ENCODE measurements at regions not wholly inside any gene's neighbourhood (a gene's known extent, or its start where the extent isn't known, plus 50 kb on each side); places are given as distances from the start of the nearest gene placed in this dataset.

DNA sequence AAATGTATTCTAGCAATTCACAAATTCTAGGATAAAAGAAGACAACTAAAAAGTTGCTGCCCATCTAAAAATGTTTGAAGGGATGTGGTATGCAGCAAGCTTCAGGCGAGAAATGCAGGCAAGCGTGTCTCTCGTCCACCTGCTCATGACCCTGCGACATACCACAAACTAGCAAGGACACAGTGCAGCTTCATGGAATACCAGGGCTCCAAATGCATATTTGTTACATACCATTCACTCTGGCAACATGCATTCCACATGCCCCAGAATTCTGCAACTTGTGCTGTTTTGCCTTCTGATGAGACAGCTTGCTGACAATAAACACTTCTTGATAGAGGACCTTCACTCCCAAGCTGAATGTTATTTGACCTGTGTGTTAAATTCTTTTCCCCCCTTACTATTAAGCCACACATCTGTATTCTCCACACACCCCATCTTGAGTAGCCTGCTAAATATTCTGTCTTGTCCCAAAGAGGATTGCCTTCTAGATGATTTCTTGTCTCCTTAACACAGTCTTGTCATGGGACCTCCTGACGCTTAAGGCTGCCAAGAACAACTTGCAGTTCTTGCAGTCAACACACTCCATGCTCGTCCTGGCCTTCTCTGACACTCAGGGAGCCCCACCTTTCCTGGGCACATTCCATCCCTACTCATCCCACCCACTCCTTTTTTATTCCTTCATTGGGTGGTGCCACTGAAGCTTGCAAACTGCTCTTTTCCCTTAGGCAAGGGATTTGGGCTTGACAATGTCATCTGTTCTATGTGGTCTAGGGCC lies 340.5 kb downstream of the PIK3R1 start:
- TF ChIP-seq, protein P1, sequence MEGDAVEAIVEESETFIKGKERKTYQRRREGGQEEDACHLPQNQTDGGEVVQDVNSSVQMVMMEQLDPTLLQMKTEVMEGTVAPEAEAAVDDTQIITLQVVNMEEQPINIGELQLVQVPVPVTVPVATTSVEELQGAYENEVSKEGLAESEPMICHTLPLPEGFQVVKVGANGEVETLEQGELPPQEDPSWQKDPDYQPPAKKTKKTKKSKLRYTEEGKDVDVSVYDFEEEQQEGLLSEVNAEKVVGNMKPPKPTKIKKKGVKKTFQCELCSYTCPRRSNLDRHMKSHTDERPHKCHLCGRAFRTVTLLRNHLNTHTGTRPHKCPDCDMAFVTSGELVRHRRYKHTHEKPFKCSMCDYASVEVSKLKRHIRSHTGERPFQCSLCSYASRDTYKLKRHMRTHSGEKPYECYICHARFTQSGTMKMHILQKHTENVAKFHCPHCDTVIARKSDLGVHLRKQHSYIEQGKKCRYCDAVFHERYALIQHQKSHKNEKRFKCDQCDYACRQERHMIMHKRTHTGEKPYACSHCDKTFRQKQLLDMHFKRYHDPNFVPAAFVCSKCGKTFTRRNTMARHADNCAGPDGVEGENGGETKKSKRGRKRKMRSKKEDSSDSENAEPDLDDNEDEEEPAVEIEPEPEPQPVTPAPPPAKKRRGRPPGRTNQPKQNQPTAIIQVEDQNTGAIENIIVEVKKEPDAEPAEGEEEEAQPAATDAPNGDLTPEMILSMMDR (conservative IDR thresholded peaks at IDR 0.05; ENCODE audit: low read depth, low read length): no peak
- no peak for TF ChIP-seq EZH2 (IDR thresholded peaks at IDR 0.05; ENCODE audit: borderline replicate concordance, low read depth, low read length, poor library complexity, severe bottlenecking)

All from A673 (cell line).